ENCODE measurements at regions not wholly inside any gene's neighbourhood (a gene's known extent, or its start where the extent isn't known, plus 50 kb on each side); places are given as distances from the start of the nearest gene placed in this dataset.

- TF ChIP-seq, protein P1, sequence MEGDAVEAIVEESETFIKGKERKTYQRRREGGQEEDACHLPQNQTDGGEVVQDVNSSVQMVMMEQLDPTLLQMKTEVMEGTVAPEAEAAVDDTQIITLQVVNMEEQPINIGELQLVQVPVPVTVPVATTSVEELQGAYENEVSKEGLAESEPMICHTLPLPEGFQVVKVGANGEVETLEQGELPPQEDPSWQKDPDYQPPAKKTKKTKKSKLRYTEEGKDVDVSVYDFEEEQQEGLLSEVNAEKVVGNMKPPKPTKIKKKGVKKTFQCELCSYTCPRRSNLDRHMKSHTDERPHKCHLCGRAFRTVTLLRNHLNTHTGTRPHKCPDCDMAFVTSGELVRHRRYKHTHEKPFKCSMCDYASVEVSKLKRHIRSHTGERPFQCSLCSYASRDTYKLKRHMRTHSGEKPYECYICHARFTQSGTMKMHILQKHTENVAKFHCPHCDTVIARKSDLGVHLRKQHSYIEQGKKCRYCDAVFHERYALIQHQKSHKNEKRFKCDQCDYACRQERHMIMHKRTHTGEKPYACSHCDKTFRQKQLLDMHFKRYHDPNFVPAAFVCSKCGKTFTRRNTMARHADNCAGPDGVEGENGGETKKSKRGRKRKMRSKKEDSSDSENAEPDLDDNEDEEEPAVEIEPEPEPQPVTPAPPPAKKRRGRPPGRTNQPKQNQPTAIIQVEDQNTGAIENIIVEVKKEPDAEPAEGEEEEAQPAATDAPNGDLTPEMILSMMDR (IDR thresholded peaks at IDR 0.05; ENCODE audit: low read depth, low read length), result no peak
- H3K4me3 ChIP-seq (ENCODE audit: low read depth, low read length), result no peak overlapping the region
Measured at GRCh38 chr10:125555267-125555666, 127.7 kb downstream of the TEX36 start.

- no peak overlapping the region for H3K4me3 ChIP-seq (ENCODE audit: low read depth, low read length)
- TF ChIP-seq, protein P1 (IDR thresholded peaks at IDR 0.05; ENCODE audit: low read depth, low read length), result no peak
Measured at GRCh38 chr10:125554753-125555152, 128.2 kb downstream of the TEX36 start.

DNA sequence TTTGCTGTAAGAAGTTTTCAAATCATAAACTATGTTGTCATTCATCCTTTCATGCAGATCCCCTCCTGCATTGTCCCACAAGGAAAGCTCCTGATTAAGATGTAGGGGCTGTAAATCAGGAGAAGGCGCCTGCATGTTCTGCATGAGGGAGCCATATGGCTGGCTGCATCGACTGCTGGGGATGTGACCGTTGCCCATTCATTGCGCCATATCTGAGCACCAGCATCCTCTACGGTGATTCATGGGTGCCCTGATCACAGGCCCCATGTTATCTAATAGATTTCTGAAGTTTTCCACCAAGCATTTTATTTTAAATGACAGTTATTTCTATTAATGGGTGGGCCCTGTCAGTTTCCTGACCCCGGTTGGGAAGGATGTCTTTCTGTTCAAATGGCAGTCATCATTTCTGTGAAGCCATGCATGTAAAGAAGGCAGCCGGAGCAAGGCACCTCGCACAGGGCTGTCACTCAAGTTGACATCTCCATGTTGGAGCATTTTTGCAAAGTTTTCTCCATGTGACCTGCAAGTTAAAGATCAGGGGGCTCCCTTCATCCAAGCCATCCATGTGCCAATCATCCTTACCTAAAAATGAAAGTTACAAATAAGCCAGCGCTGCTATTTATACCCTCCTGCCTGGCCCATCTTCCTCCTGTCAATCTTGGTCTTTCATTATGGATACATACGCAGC lies 128.8 kb downstream of the TEX36 start:
- no peak overlapping the region for H3K4me3 ChIP-seq (ENCODE audit: low read depth, low read length)
- TF ChIP-seq, protein P1 (IDR thresholded peaks at IDR 0.05; ENCODE audit: low read depth, low read length), result no peak

- TF ChIP-seq, protein P1 (IDR thresholded peaks at IDR 0.05; ENCODE audit: low read depth, low read length), result no peak
- no peak overlapping the region for H3K4me3 ChIP-seq (ENCODE audit: low read depth, low read length)
Measured at GRCh38 chr10:125553091-125553490, 129.9 kb downstream of the TEX36 start.

- TF ChIP-seq, protein P1 (IDR thresholded peaks at IDR 0.05; ENCODE audit: low read depth, low read length), result no peak
- no peak overlapping the region for H3K4me3 ChIP-seq (ENCODE audit: low read depth, low read length)
Measured at GRCh38 chr10:125551247-125551646, 131.7 kb downstream of the TEX36 start.

- TF ChIP-seq, protein P1 (IDR thresholded peaks at IDR 0.05; ENCODE audit: low read depth, low read length), result no peak
- no peak overlapping the region for H3K4me3 ChIP-seq (ENCODE audit: low read depth, low read length)
Measured at GRCh38 chr10:125550362-125550761, 132.6 kb downstream of the TEX36 start.

DNA sequence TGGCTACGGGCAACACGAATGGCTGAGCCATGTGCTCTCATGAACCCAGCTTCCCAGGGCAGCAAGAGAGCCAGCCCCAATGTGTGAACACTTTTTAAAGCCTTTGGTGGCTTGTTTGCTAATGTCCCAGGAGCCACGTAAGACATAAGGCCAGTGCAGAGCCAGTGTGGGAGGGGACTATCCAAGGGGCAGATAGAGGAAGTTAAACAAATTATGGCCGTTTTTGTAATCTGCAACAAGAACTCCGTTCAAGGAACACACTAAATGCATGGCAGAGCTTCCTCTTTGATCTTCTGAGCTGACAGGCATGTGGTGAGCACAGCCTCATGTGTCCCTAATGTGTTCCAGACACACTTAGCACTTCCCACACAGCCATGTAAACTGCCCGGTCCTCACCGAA lies 133.3 kb downstream of the TEX36 start:
- TF ChIP-seq, protein P1 (IDR thresholded peaks at IDR 0.05; ENCODE audit: low read depth, low read length), result no peak
- H3K4me3 ChIP-seq (ENCODE audit: low read depth, low read length), result no peak overlapping the region

All from WI38 (cell line).